LNCAP (cell line): ENCODE measurements at regions not wholly inside any gene's neighbourhood (a gene's known extent, or its start where the extent isn't known, plus 50 kb on each side); places are given as distances from the start of the nearest gene placed in this dataset.

Source experiments
- CTCF ChIP-seq: fragments of 450-650 bp; IDR thresholded peaks from 2 replicates; pipeline ENCODE4 v1.5.1; 2017; ENCODE audit warnings: mild to moderate bottlenecking

- no peak for TF ChIP-seq CTCF
Measured at GRCh38 chr7:117946151-117946633, 73.0 kb upstream of the CTTNBP2 start.

- no peak for TF ChIP-seq CTCF
Measured at GRCh38 chr7:117949232-117949631, 76.0 kb upstream of the CTTNBP2 start.

GRCh38 chr7:117950601-117951260 is 77.5 kb upstream of the CTTNBP2 start:
- no peak for TF ChIP-seq CTCF

GRCh38 chr7:117951285-117951684 is 78.0 kb upstream of the CTTNBP2 start:
- no peak for TF ChIP-seq CTCF

GRCh38 chr7:117951691-117952280 is 78.5 kb upstream of the CTTNBP2 start:
- TF ChIP-seq CTCF: no peak

GRCh38 chr7:117955046-117955445 is 81.8 kb upstream of the CTTNBP2 start:
- TF ChIP-seq CTCF: no peak

GRCh38 chr7:117960351-117960750 is 87.1 kb upstream of the CTTNBP2 start:
- no peak for TF ChIP-seq CTCF

- TF ChIP-seq CTCF: no peak
Measured at GRCh38 chr7:117961235-117961634, 88.0 kb upstream of the CTTNBP2 start.
